Spleen (tissue), 7 donors: ENCODE measurements at regions not wholly inside any gene's neighbourhood (a gene's known extent, or its start where the extent isn't known, plus 50 kb on each side); places are given as distances from the start of the nearest gene placed in this dataset.
A peak's percentile ranks its signal among the peaks of the same experiment; 100 is the strongest.

Source experiments
- CTCF ChIP-seq, 11 experiments: fragments of 200-600 bp in 7 of 11; fragments of 450-650 bp in 4 of 11; sonication (generic) in 4 of 11; IDR thresholded peaks in 8 of 11; conservative IDR thresholded peaks in 3 of 11; 1 replicate in 7 of 11; 2 replicates in 4 of 11; pipeline versions ENCODE4 v1.4.0 to v1.8.0; 2016 to 2021; ENCODE audit warnings: antibody characterized with exemption in 11 of 11, inconsistent platforms in 4 of 11, mild to moderate bottlenecking in 1 of 11
- POLR2A ChIP-seq, 3 donors: fragments of 450-650 bp; IDR thresholded peaks; one replicate each; pipeline ENCODE4 v1.5.1; 2017; ENCODE audit warnings: antibody characterized with exemption in 3 of 3, mild to moderate bottlenecking in 1 of 3
- POLR2AphosphoS5 ChIP-seq, 3 donors: sonication (generic); formaldehyde crosslinking; IDR thresholded peaks; one replicate each; pipeline ENCODE4 v1.5.1; 2017; ENCODE audit warnings: antibody characterized with exemption in 3 of 3
- donor health status: DM: no; HTN: no; CAD: no; lungs with moderate emphysema.
- donor health status: DM: no; HTN: no; CAD: no.
- donor health status: DM: no; HTN: no; CAD: no.

- no peak for TF ChIP-seq CTCF (IDR thresholded peaks at IDR 0.05 in 8 of 11, conservative IDR thresholded peaks at IDR 0.05 in 3 of 11)
- no peak for TF ChIP-seq POLR2A (IDR thresholded peaks at IDR 0.05)
- peak in 2 of 3 donors; percentile 41 to 80 for TF ChIP-seq POLR2AphosphoS5 (IDR thresholded peaks at IDR 0.05)
Measured at GRCh38 chr15:69719527-69720240, 267.1 kb downstream of the RPLP1 start.
